ENCODE measurements at regions not wholly inside any gene's neighbourhood (a gene's known extent, or its start where the extent isn't known, plus 50 kb on each side); places are given as distances from the start of the nearest gene placed in this dataset.

GRCh38 chr3:135495891-135496290 lies 469.6 kb upstream of the PPP2R3A start:
- 79% methylated on average over 3 of the region's 3 CpGs for WGBS (ENCODE audit: low lambda C conversion rate, missing lambda C conversion rate)
- DNase-seq (ENCODE audit: low spot score), result no peak
- no peaks in the 10 kb centered on the region for H3K4me1 ChIP-seq (ENCODE audit: insufficient read depth)
- H2AFZ ChIP-seq, result no peak overlapping the region
- TF ChIP-seq CTCF (IDR thresholded peaks at IDR 0.05; ENCODE audit: poor library complexity) (no peak), EZH2 (IDR thresholded peaks at IDR 0.05; ENCODE audit: borderline replicate concordance) (no peak), EZH2phosphoT487 (IDR thresholded peaks at IDR 0.05; ENCODE audit: low read depth, severe bottlenecking, unreplicated experiment) (no peak)
- H3K4me3 ChIP-seq, result no peak overlapping the region
- H3K4me2 ChIP-seq, result no peak overlapping the region
- H3K9me2 ChIP-seq (replicated peaks; ENCODE audit: insufficient read depth), result no peaks in the 10 kb centered on the region
- no peaks in the 10 kb centered on the region for H3K79me2 ChIP-seq
- no peak overlapping the region for H3K27ac ChIP-seq
- no peaks in the 10 kb centered on the region for H3K9me3 ChIP-seq (ENCODE audit: low read depth)
- no peaks in the 10 kb centered on the region for H3K36me3 ChIP-seq (replicated peaks; ENCODE audit: insufficient read depth, low read depth)
- H3K27me3 ChIP-seq, result no peaks in the 10 kb centered on the region
- H4K20me1 ChIP-seq (ENCODE audit: insufficient read depth, poor library complexity, severe bottlenecking), result no peaks in the 10 kb centered on the region

- Histone ChIP-seq H3K27ac (no peak overlapping the region), H2AFZ (no peak overlapping the region)
Measured at GRCh38 chr3:135497979-135498378, 467.5 kb upstream of the PPP2R3A start.

GRCh38 chr3:135499426-135499825 lies 466.1 kb upstream of the PPP2R3A start:
- H3K4me1 ChIP-seq (ENCODE audit: insufficient read depth), result no peaks in the 10 kb centered on the region
- H3K27me3 ChIP-seq, result peaks cover 24% of the 10 kb centered on the region
- H3K4me3 ChIP-seq, result no peak overlapping the region
- no peaks in the 10 kb centered on the region for H3K79me2 ChIP-seq
- H3K27ac ChIP-seq, result no peak overlapping the region
- TF ChIP-seq CTCF (IDR thresholded peaks at IDR 0.05; ENCODE audit: poor library complexity) (no peak), EZH2phosphoT487 (IDR thresholded peaks at IDR 0.05; ENCODE audit: low read depth, severe bottlenecking, unreplicated experiment) (no peak), EZH2 (IDR thresholded peaks at IDR 0.05; ENCODE audit: borderline replicate concordance) (no peak)
- H3K36me3 ChIP-seq (replicated peaks; ENCODE audit: insufficient read depth, low read depth), result no peaks in the 10 kb centered on the region
- H3K9me2 ChIP-seq (replicated peaks; ENCODE audit: insufficient read depth), result no peaks in the 10 kb centered on the region
- no peak overlapping the region for H3K4me2 ChIP-seq
- 100% methylated on average over 2 of the region's 2 CpGs for WGBS (ENCODE audit: low lambda C conversion rate, missing lambda C conversion rate)
- DNase-seq (ENCODE audit: low spot score), result no peak
- H3K9me3 ChIP-seq (ENCODE audit: low read depth), result no peaks in the 10 kb centered on the region
- H2AFZ ChIP-seq, result no peak overlapping the region
- no peaks in the 10 kb centered on the region for H4K20me1 ChIP-seq (ENCODE audit: insufficient read depth, poor library complexity, severe bottlenecking)

More at GRCh38 chr3:135497979-135498378, 467.5 kb upstream of the PPP2R3A start:
- Histone ChIP-seq H3K4me2 (no peak overlapping the region), H3K79me2 (no peaks in the 10 kb centered on the region), H3K27me3 (peaks cover 16% of the 10 kb centered on the region), H3K9me3 (ENCODE audit: low read depth) (no peaks in the 10 kb centered on the region), H3K36me3 (replicated peaks; ENCODE audit: insufficient read depth, low read depth) (no peaks in the 10 kb centered on the region), H3K4me1 (ENCODE audit: insufficient read depth) (no peaks in the 10 kb centered on the region), H4K20me1 (ENCODE audit: insufficient read depth, poor library complexity, severe bottlenecking) (no peaks in the 10 kb centered on the region), H3K4me3 (no peak overlapping the region), H3K9me2 (replicated peaks; ENCODE audit: insufficient read depth) (no peaks in the 10 kb centered on the region)
- DNase-seq (ENCODE audit: low spot score), result no peak
- 82% methylated on average over 5 of the region's 5 CpGs for WGBS (ENCODE audit: low lambda C conversion rate, missing lambda C conversion rate)
- TF ChIP-seq EZH2phosphoT487 (IDR thresholded peaks at IDR 0.05; ENCODE audit: low read depth, severe bottlenecking, unreplicated experiment) (no peak), CTCF (IDR thresholded peaks at IDR 0.05; ENCODE audit: poor library complexity) (no peak), EZH2 (IDR thresholded peaks at IDR 0.05; ENCODE audit: borderline replicate concordance) (no peak)

- no peak overlapping the region for H3K27ac ChIP-seq
- DNase-seq (ENCODE audit: low spot score), result no peak
- H3K9me2 ChIP-seq (replicated peaks; ENCODE audit: insufficient read depth), result no peaks in the 10 kb centered on the region
- H4K20me1 ChIP-seq (ENCODE audit: insufficient read depth, poor library complexity, severe bottlenecking), result no peaks in the 10 kb centered on the region
- no peaks in the 10 kb centered on the region for H3K36me3 ChIP-seq (replicated peaks; ENCODE audit: insufficient read depth, low read depth)
- no peaks in the 10 kb centered on the region for H3K4me1 ChIP-seq (ENCODE audit: insufficient read depth)
- H3K79me2 ChIP-seq, result no peaks in the 10 kb centered on the region
- WGBS (ENCODE audit: low lambda C conversion rate, missing lambda C conversion rate), result 92% methylated on average over 3 of the region's 3 CpGs
- no peaks in the 10 kb centered on the region for H3K9me3 ChIP-seq (ENCODE audit: low read depth)
- H3K27me3 ChIP-seq, result peaks cover 24% of the 10 kb centered on the region
- no peak overlapping the region for H3K4me2 ChIP-seq
- H3K4me3 ChIP-seq, result no peak overlapping the region
- H2AFZ ChIP-seq, result no peak overlapping the region
- TF ChIP-seq EZH2 (IDR thresholded peaks at IDR 0.05; ENCODE audit: borderline replicate concordance), result no peak
- no peak for TF ChIP-seq EZH2phosphoT487 (IDR thresholded peaks at IDR 0.05; ENCODE audit: low read depth, severe bottlenecking, unreplicated experiment)
- no peak for TF ChIP-seq CTCF (IDR thresholded peaks at IDR 0.05; ENCODE audit: poor library complexity)
Measured at GRCh38 chr3:135500034-135500433, 465.5 kb upstream of the PPP2R3A start.
